GM12878 (cell line): ENCODE measurements at regions not wholly inside any gene's neighbourhood (a gene's known extent, or its start where the extent isn't known, plus 50 kb on each side); places are given as distances from the start of the nearest gene placed in this dataset.

ENCODE experiments used
- ATAC-seq: fragments of 200-7000 bp; cut with Tn5 transposase; 3 replicates; pipeline ENCODE4 v1.9.1; 2020; ENCODE audit warnings: mild to moderate bottlenecking, moderate library complexity
- BruUV-seq: library from RNA; stranded (reverse); fragments of 400-500 nt; replicated peaks from 2 replicates; lab custom pipeline; 2021; lab: Mats Ljungman, UMichigan
- CTCF ChIA-PET: fragments of 300-600 bp; sonication (Branson Sonifier 250); formaldehyde crosslinking; extraction: SDS; loops from one replicate; lab custom pipeline; 2021; ENCODE audit warnings: inconsistent platforms; lab: Yijun Ruan, JAX
- POLR2A ChIA-PET: fragments of 350-600 bp; formaldehyde crosslinking; extraction: SDS; loops from one replicate; lab custom pipeline; 2021; ENCODE audit warnings: inconsistent platforms; lab: Charles Lee
- RAD21 ChIA-PET: fragments of 300-600 bp; sonication (Branson Sonifier 250); formaldehyde crosslinking; loops from one replicate; lab custom pipeline; 2023; ENCODE audit warnings: antibody characterized with exemption; ENCODE audit not compliant: unreplicated experiment; lab: Charles Lee
- SMC1A ChIA-PET: fragments of 300-600 bp; sonication (Branson Sonifier 250); formaldehyde crosslinking; loops from one replicate; lab custom pipeline; 2023; ENCODE audit not compliant: unreplicated experiment, uncharacterized antibody; lab: Charles Lee
- DNase-seq: peaks from one replicate; pipeline ENCODE4 v3.0.0-alpha.2; 2011; ENCODE audit warnings: low read depth, low spot score
- FAIRE-seq: peaks from 3 replicates; lab custom pipeline; 2011; peaks lifted over from hg19 to GRCh38; lab: Jason Lieb, UNC
- H2AFZ ChIP-seq: 2 replicates; pipeline ENCODE4 v1.6.0; 2011; ENCODE audit warnings: low read depth, low read length, control low read depth; ENCODE audit not compliant: control insufficient read depth
- H3K27ac ChIP-seq: 2 replicates; pipeline ENCODE4 v1.5.1; 2011; ENCODE audit warnings: control low read depth; ENCODE audit not compliant: control insufficient read depth, insufficient read depth
- H3K27me3 ChIP-seq, 2 experiments: replicated peaks in 1 of 2; 2 replicates each; pipeline versions ENCODE4 v1.6.0 to v1.6.1; 2011; ENCODE audit warnings: low read length in 1 of 2; ENCODE audit not compliant: control insufficient read depth in 2 of 2, insufficient read depth in 2 of 2
- H3K36me3 ChIP-seq, 2 experiments: 2 replicates each; pipeline ENCODE4 v1.5.1; 2011; ENCODE audit warnings: low read length in 1 of 2; ENCODE audit not compliant: control insufficient read depth in 2 of 2, insufficient read depth in 2 of 2
- H3K4me1 ChIP-seq: 2 replicates; pipeline ENCODE4 v1.6.1; 2011; ENCODE audit warnings: mild to moderate bottlenecking, low read length, moderate library complexity, mixed read lengths; ENCODE audit not compliant: control insufficient read depth, insufficient read depth
- H3K4me2 ChIP-seq: 2 replicates; pipeline ENCODE4 v1.6.0; 2011; ENCODE audit warnings: control low read depth; ENCODE audit not compliant: control insufficient read depth, insufficient read depth
- H3K4me3 ChIP-seq: fragments of 200-600 bp; sonication (generic); 2 replicates; pipeline ENCODE4 v1.5.1; 2016
- H3K79me2 ChIP-seq: 2 replicates; pipeline ENCODE4 v1.6.0; 2011; ENCODE audit warnings: low read length; ENCODE audit not compliant: control insufficient read depth, insufficient read depth
- H3K9ac ChIP-seq: 2 replicates; pipeline ENCODE4 v1.8.0; 2011; ENCODE audit warnings: low read length, control low read depth, mixed read lengths; ENCODE audit not compliant: control insufficient read depth, insufficient read depth
- H3K9me3 ChIP-seq: replicated peaks from 3 replicates; pipeline ENCODE4 v1.5.1; 2011; ENCODE audit warnings: mild to moderate bottlenecking, low read length; ENCODE audit not compliant: control insufficient read depth, insufficient read depth
- H4K20me1 ChIP-seq: 2 replicates; pipeline ENCODE4 v1.6.0; 2011; ENCODE audit not compliant: control insufficient read depth, insufficient read depth
- CBX3 ChIP-seq: fragments of 200-600 bp; sonication (generic); IDR thresholded peaks from 2 replicates; pipeline ENCODE4 v1.6.1; 2016; ENCODE audit warnings: low read depth, borderline replicate concordance
- GATAD2B ChIP-seq: fragments of 450-650 bp; conservative IDR thresholded peaks from 2 replicates; pipeline ENCODE4 v1.6.1; 2017; ENCODE audit warnings: low read depth, mild to moderate bottlenecking, moderate library complexity
- KAT2A ChIP-seq: conservative IDR thresholded peaks from 2 replicates; pipeline ENCODE4 v1.6.1; 2011; ENCODE audit warnings: low read depth, low read length; ENCODE audit not compliant: control insufficient read depth
- NR2F1 ChIP-seq: fragments of 450-650 bp; conservative IDR thresholded peaks from 2 replicates; pipeline ENCODE4 v1.6.1; 2017; ENCODE audit warnings: mild to moderate bottlenecking
- ZNF217 ChIP-seq: fragments of 450-650 bp; IDR thresholded peaks from 2 replicates; pipeline ENCODE4 v1.6.1; 2017; ENCODE audit warnings: antibody characterized with exemption, mild to moderate bottlenecking
- ZNF384 ChIP-seq: IDR thresholded peaks from 2 replicates; pipeline ENCODE4 v1.6.1; 2012; ENCODE audit warnings: low read depth, mild to moderate bottlenecking, low read length, improper control_type of control experiment, borderline replicate concordance
- WGBS: methylation state at CpG from one replicate; pipeline ENCODE4 v1.1.6; 2016; ENCODE audit warnings: low lambda C conversion rate; ENCODE audit not compliant: insufficient replicate concordance, insufficient coverage; ENCODE audit errors: missing lambda C conversion rate; 5-methylcytosine and 5-hydroxymethylcytosine counted together
- in situ Hi-C: fragments of 300-500 bp; cut with MboI; formaldehyde crosslinking; loops from 9 replicates; pipeline ENCODE4 v1.14.3; 2018; ENCODE audit warnings: mixed read lengths
- intact Hi-C: fragments of 100-400 bp; cut with micrococcal nuclease; formaldehyde crosslinking; loops from one replicate; pipeline ENCODE4 v1.14.2; 2022; ENCODE audit not compliant: unreplicated experiment
- TF ChIP-seq, protein P1 (sequence below): fragments of 450-650 bp; IDR thresholded peaks from 2 replicates; pipeline ENCODE4 v1.6.1; 2017; ENCODE audit warnings: mild to moderate bottlenecking, moderate library complexity
- TF ChIP-seq, protein P2 (sequence below): fragments of 450-650 bp; IDR thresholded peaks from 2 replicates; pipeline ENCODE4 v1.6.1; 2017; ENCODE audit warnings: low read depth, mild to moderate bottlenecking, moderate library complexity
- TF ChIP-seq, protein P3 (sequence below): IDR thresholded peaks from 2 replicates; pipeline ENCODE4 v1.6.1; 2012; ENCODE audit warnings: low read depth, low read length, improper control_type of control experiment
- TF ChIP-seq, protein P4 (sequence below): IDR thresholded peaks from 2 replicates; pipeline ENCODE4 v1.6.1; 2011; ENCODE audit warnings: low read depth, low read length, improper control_type of control experiment, borderline replicate concordance
- TF ChIP-seq, protein P5 (sequence below): IDR thresholded peaks from 2 replicates; pipeline ENCODE4 v1.6.1; 2012; ENCODE audit warnings: mild to moderate bottlenecking, low read depth, low read length

DNA sequence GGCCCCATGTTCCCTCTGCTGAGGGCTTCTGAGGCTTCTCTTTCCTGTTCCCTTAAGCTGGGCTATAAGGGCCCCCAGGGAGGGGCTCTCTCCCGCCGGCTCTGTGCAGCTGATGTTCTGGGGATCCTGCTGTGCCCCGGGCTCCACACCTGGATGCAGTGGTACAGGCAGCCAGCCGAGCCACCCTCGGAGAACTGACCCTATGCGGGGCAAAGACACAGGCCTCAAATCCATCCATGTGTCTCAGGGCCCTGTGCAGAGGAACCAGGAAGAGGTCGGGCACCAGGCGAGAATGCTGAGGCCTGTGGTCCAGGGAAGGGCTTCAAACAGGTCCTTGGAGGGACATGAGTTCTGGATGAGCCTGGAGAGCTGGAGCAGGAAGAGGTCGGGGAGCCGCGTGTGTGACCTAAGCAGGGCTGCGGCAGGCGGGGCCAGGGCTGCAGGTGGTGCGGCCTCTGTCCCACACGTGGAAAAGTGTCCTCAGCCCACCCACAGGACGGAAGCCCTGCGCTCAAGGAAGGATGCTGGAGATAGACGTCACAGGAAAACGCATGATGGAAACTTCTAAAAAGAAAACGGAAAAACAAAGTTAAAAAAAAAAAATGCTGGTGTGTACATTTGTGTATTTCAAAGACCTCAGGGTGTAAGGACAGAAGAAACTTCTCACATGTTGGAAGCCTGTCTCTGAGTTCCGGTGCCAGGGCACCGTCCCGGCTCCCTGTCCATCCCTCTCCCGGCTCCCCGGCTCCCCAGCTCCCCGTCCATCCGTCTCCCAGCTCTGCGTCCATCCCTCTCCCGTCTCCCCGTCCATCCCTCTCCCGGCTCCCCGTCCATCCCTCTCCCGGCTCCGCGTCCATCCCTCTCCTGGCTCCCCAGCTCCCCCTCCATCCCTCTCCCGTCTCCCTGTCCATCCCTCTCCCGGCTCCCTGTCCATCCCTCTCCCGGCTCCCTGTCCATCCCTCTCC is 1149.2 kb downstream of the BRD1 start:
- Histone ChIP-seq H3K36me3 (no peaks in the 10 kb centered on the region), H3K27me3 (no peaks in the 10 kb centered on the region), H2AFZ (no peak overlapping the region), H3K27ac (no peak overlapping the region), H3K4me2 (no peak overlapping the region), H3K4me1 (no peaks in the 10 kb centered on the region), H3K79me2 (no peaks in the 10 kb centered on the region), H4K20me1 (no peaks in the 10 kb centered on the region), H3K9ac (no peak overlapping the region), H3K4me3 (no peak overlapping the region), H3K9me3 (no peaks in the 10 kb centered on the region; the same call in 2 of the 3 replicates)
- DNase-seq = no peak
- ChIA-PET CTCF (no interaction called here), RAD21 (no interaction called here), POLR2A (no interaction called here), SMC1A (no interaction called here)
- no peak for ATAC-seq
- BruUV-seq = no TSS peak
- WGBS = 62% methylated on average over 35 of the region's 38 CpGs
- no peak for FAIRE-seq
- intact Hi-C loops (no loop called here), in situ Hi-C loops (no loop called here)
- TF ChIP-seq GATAD2B = no peak
- TF ChIP-seq, protein P1, sequence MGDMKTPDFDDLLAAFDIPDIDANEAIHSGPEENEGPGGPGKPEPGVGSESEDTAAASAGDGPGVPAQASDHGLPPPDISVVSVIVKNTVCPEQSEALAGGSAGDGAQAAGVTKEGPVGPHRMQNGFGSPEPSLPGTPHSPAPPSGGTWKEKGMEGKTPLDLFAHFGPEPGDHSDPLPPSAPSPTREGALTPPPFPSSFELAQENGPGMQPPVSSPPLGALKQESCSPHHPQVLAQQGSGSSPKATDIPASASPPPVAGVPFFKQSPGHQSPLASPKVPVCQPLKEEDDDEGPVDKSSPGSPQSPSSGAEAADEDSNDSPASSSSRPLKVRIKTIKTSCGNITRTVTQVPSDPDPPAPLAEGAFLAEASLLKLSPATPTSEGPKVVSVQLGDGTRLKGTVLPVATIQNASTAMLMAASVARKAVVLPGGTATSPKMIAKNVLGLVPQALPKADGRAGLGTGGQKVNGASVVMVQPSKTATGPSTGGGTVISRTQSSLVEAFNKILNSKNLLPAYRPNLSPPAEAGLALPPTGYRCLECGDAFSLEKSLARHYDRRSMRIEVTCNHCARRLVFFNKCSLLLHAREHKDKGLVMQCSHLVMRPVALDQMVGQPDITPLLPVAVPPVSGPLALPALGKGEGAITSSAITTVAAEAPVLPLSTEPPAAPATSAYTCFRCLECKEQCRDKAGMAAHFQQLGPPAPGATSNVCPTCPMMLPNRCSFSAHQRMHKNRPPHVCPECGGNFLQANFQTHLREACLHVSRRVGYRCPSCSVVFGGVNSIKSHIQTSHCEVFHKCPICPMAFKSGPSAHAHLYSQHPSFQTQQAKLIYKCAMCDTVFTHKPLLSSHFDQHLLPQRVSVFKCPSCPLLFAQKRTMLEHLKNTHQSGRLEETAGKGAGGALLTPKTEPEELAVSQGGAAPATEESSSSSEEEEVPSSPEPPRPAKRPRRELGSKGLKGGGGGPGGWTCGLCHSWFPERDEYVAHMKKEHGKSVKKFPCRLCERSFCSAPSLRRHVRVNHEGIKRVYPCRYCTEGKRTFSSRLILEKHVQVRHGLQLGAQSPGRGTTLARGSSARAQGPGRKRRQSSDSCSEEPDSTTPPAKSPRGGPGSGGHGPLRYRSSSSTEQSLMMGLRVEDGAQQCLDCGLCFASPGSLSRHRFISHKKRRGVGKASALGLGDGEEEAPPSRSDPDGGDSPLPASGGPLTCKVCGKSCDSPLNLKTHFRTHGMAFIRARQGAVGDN = no peak
- no peak for TF ChIP-seq ZNF384
- no peak for TF ChIP-seq CBX3
- TF ChIP-seq, protein P2, sequence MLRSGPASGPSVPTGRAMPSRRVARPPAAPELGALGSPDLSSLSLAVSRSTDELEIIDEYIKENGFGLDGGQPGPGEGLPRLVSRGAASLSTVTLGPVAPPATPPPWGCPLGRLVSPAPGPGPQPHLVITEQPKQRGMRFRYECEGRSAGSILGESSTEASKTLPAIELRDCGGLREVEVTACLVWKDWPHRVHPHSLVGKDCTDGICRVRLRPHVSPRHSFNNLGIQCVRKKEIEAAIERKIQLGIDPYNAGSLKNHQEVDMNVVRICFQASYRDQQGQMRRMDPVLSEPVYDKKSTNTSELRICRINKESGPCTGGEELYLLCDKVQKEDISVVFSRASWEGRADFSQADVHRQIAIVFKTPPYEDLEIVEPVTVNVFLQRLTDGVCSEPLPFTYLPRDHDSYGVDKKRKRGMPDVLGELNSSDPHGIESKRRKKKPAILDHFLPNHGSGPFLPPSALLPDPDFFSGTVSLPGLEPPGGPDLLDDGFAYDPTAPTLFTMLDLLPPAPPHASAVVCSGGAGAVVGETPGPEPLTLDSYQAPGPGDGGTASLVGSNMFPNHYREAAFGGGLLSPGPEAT = no peak
- TF ChIP-seq, protein P3, sequence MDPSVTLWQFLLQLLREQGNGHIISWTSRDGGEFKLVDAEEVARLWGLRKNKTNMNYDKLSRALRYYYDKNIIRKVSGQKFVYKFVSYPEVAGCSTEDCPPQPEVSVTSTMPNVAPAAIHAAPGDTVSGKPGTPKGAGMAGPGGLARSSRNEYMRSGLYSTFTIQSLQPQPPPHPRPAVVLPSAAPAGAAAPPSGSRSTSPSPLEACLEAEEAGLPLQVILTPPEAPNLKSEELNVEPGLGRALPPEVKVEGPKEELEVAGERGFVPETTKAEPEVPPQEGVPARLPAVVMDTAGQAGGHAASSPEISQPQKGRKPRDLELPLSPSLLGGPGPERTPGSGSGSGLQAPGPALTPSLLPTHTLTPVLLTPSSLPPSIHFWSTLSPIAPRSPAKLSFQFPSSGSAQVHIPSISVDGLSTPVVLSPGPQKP = no peak
- TF ChIP-seq, protein P4, sequence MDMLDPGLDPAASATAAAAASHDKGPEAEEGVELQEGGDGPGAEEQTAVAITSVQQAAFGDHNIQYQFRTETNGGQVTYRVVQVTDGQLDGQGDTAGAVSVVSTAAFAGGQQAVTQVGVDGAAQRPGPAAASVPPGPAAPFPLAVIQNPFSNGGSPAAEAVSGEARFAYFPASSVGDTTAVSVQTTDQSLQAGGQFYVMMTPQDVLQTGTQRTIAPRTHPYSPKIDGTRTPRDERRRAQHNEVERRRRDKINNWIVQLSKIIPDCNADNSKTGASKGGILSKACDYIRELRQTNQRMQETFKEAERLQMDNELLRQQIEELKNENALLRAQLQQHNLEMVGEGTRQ = no peak
- no peak for TF ChIP-seq KAT2A
- no peak for TF ChIP-seq NR2F1
- no peak for TF ChIP-seq ZNF217
- TF ChIP-seq, protein P5, sequence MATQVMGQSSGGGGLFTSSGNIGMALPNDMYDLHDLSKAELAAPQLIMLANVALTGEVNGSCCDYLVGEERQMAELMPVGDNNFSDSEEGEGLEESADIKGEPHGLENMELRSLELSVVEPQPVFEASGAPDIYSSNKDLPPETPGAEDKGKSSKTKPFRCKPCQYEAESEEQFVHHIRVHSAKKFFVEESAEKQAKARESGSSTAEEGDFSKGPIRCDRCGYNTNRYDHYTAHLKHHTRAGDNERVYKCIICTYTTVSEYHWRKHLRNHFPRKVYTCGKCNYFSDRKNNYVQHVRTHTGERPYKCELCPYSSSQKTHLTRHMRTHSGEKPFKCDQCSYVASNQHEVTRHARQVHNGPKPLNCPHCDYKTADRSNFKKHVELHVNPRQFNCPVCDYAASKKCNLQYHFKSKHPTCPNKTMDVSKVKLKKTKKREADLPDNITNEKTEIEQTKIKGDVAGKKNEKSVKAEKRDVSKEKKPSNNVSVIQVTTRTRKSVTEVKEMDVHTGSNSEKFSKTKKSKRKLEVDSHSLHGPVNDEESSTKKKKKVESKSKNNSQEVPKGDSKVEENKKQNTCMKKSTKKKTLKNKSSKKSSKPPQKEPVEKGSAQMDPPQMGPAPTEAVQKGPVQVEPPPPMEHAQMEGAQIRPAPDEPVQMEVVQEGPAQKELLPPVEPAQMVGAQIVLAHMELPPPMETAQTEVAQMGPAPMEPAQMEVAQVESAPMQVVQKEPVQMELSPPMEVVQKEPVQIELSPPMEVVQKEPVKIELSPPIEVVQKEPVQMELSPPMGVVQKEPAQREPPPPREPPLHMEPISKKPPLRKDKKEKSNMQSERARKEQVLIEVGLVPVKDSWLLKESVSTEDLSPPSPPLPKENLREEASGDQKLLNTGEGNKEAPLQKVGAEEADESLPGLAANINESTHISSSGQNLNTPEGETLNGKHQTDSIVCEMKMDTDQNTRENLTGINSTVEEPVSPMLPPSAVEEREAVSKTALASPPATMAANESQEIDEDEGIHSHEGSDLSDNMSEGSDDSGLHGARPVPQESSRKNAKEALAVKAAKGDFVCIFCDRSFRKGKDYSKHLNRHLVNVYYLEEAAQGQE = no peak
